PFSK-1 (cell line): ENCODE measurements at regions not wholly inside any gene's neighbourhood (a gene's known extent, or its start where the extent isn't known, plus 50 kb on each side); places are given as distances from the start of the nearest gene placed in this dataset.

Experiments
- FOXP2 ChIP-seq: optimal IDR thresholded peaks from 2 replicates; pipeline ENCODE3; 2011; ENCODE audit warnings: borderline replicate concordance, control low read depth, inconsistent platforms; ENCODE audit not compliant: insufficient read depth; ENCODE audit errors: extremely low read length, extremely low read depth
- POLR2AphosphoS5 ChIP-seq: IDR thresholded peaks from 2 replicates; pipeline ENCODE4 v1.6.1; 2012; ENCODE audit warnings: low read depth, mild to moderate bottlenecking, control low read depth, low read length, moderate library complexity
- SIN3A ChIP-seq: IDR thresholded peaks from 2 replicates; pipeline ENCODE4 v1.6.1; 2012; ENCODE audit warnings: mild to moderate bottlenecking, low read length, moderate library complexity, borderline replicate concordance; ENCODE audit not compliant: insufficient read depth
- TAF1 ChIP-seq: IDR thresholded peaks from 2 replicates; pipeline ENCODE4 v1.6.1; 2012; ENCODE audit warnings: low read length, control low read depth, borderline replicate concordance; ENCODE audit not compliant: insufficient read depth
- TF ChIP-seq, protein P1 (sequence below), 2 experiments: IDR thresholded peaks; 2 replicates each; pipeline versions ENCODE4 v1.6.1 to v1.8.0; 2011 to 2012; ENCODE audit warnings: low read depth in 2 of 2, low read length in 2 of 2, control low read depth in 1 of 2, inconsistent platforms in 1 of 2, mild to moderate bottlenecking in 1 of 2, moderate library complexity in 1 of 2; ENCODE audit not compliant: insufficient read depth in 1 of 2

DNA sequence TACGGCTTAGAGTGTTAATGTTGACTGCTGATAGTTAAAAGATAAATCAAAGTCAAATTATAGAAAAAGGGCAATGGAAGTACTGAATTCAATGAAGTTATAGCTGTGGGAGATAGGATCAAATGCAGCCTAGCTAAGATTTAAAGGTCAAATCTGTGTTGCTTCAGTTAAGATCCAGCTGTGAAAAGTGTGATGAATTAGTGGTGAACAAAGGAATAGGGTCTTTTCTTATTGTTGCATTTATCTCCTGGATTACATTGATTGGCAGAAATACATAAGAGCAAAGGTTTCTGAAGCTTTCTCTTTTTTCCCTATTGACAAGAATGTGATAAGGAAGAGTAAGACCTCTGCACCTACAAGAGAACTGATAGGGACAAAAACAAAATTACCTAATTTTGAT, 1234.6 kb upstream of the ADGRL2 start:
- TF ChIP-seq FOXP2: no peak
- no peak for TF ChIP-seq SIN3A
- TF ChIP-seq POLR2AphosphoS5: no peak
- TF ChIP-seq, protein P1, sequence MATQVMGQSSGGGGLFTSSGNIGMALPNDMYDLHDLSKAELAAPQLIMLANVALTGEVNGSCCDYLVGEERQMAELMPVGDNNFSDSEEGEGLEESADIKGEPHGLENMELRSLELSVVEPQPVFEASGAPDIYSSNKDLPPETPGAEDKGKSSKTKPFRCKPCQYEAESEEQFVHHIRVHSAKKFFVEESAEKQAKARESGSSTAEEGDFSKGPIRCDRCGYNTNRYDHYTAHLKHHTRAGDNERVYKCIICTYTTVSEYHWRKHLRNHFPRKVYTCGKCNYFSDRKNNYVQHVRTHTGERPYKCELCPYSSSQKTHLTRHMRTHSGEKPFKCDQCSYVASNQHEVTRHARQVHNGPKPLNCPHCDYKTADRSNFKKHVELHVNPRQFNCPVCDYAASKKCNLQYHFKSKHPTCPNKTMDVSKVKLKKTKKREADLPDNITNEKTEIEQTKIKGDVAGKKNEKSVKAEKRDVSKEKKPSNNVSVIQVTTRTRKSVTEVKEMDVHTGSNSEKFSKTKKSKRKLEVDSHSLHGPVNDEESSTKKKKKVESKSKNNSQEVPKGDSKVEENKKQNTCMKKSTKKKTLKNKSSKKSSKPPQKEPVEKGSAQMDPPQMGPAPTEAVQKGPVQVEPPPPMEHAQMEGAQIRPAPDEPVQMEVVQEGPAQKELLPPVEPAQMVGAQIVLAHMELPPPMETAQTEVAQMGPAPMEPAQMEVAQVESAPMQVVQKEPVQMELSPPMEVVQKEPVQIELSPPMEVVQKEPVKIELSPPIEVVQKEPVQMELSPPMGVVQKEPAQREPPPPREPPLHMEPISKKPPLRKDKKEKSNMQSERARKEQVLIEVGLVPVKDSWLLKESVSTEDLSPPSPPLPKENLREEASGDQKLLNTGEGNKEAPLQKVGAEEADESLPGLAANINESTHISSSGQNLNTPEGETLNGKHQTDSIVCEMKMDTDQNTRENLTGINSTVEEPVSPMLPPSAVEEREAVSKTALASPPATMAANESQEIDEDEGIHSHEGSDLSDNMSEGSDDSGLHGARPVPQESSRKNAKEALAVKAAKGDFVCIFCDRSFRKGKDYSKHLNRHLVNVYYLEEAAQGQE (IDR thresholded peaks at IDR 0.05; ENCODE audit: insufficient read depth in 1 of 2, low read depth in 2 of 2, low read length in 2 of 2): no peak
- TF ChIP-seq TAF1: no peak

DNA sequence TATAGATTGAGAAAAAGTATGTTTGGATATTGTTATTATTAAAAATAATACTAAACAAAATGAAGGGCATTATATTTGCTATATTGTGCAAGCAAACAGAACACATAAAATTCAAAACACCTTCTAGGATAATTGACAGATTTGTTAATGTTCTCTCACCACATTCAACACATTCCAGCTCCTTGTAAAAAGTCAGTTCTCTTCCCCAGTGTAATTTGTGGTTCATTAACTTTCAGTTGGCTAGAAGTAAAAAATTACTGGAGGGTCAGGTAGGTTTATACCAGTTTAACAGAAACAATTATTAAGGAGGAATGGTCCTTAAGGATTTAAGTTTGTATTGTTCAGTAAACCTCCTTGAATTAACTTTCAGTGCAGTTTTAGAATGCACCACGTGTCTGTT, 1235.3 kb upstream of the ADGRL2 start:
- TF ChIP-seq POLR2AphosphoS5: no peak
- no peak for TF ChIP-seq TAF1
- TF ChIP-seq FOXP2: no peak
- TF ChIP-seq SIN3A: no peak
- TF ChIP-seq, protein P1 (IDR thresholded peaks at IDR 0.05; ENCODE audit: insufficient read depth in 1 of 2, low read depth in 2 of 2, low read length in 2 of 2): no peak

DNA sequence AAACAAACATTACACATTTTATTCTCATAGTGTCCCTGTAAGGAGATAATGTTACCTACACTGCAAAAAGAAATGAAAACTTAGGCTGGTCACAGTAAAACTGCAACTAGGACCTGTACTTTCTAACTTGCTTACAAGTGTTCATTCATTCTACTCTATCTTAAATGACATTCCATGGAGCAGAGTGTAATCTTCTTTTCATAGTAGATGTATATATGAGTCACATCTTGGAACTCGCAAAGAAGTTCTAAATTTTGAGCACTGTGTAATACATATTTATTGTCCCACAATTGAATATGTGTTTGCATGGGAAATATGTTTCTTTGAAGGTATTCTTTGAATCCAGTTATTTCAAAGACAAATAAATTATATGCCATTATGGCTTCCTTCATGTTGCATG, 1258.5 kb upstream of the ADGRL2 start:
- TF ChIP-seq SIN3A (no peak), FOXP2 (no peak), POLR2AphosphoS5 (no peak), TAF1 (no peak)
- TF ChIP-seq, protein P1 (IDR thresholded peaks at IDR 0.05; ENCODE audit: insufficient read depth in 1 of 2, low read depth in 2 of 2, low read length in 2 of 2): no peak

DNA sequence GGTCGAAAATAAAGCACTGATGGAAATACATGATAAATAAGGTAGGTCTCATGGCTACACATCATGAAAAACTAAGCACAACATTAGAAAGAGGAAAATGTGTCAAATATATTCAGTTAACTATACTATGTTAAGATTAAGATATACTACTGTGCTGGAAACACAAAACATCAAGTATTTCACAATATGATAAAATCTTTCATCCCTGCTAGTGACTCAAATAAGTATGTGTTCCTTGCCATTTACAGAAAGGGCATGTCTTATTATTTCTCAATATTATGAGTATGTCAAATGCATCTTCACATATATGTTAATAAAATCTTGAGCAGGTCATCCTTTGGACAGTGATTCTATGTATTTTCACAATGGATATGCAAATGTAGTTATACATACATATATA, 1260.1 kb upstream of the ADGRL2 start:
- TF ChIP-seq FOXP2 (no peak), TAF1 (no peak), SIN3A (no peak), POLR2AphosphoS5 (no peak)
- TF ChIP-seq, protein P1 (IDR thresholded peaks at IDR 0.05; ENCODE audit: insufficient read depth in 1 of 2, low read depth in 2 of 2, low read length in 2 of 2): no peak

DNA sequence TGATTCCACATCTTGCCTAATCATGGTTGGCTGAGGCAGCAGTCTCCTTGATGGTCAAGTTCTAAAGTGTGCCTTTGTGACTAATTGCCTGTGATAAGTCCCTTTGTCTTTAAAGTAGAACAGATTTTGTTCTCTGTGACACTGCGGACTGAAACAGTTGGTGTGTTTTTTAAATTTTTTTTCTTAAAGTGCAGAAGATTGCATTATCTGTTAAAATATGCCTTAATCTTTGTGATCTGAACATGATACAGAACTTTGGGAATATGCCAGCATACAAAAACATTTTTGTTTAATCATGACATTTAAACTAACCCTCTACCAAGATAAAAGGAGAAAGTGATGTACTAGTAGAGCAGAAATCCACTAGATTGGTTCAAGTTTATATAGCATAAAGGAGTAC, 1260.6 kb upstream of the ADGRL2 start:
- TF ChIP-seq, protein P1 (IDR thresholded peaks at IDR 0.05; ENCODE audit: insufficient read depth in 1 of 2, low read depth in 2 of 2, low read length in 2 of 2): no peak
- TF ChIP-seq SIN3A (no peak), FOXP2 (no peak), POLR2AphosphoS5 (no peak)
